GM23338 (cell line): ENCODE measurements at regions not wholly inside any gene's neighbourhood (a gene's known extent, or its start where the extent isn't known, plus 50 kb on each side); places are given as distances from the start of the nearest gene placed in this dataset.

Experiments
- ATAC-seq: fragments of 200-7000 bp; cut with Tn5 transposase; 3 replicates; pipeline ENCODE4 v1.9.1; 2020
- DNase-seq: peaks from one replicate; pipeline ENCODE4 v3.0.0-alpha.2; 2015; ENCODE audit warnings: low spot score
- H2AFZ ChIP-seq: fragments of 200-600 bp; sonication (generic); 2 replicates; pipeline ENCODE4 v1.8.0; 2016; ENCODE audit warnings: antibody characterized with exemption, mild to moderate bottlenecking, moderate library complexity
- H3F3A ChIP-seq: fragments of 200-600 bp; sonication (generic); replicated peaks from 2 replicates; pipeline ENCODE4 v1.8.0; 2017; ENCODE audit warnings: antibody characterized with exemption, mixed run types, low read depth
- H3K27ac ChIP-seq: fragments of 200-600 bp; sonication (generic); 2 replicates; pipeline ENCODE4 v1.6.1; 2016; ENCODE audit warnings: low read depth
- H3K27me3 ChIP-seq: fragments of 200-600 bp; sonication (generic); 2 replicates; pipeline ENCODE4 v1.8.0; 2016; ENCODE audit warnings: mild to moderate bottlenecking, mixed run types, moderate library complexity; ENCODE audit not compliant: insufficient read depth
- H3K36me3 ChIP-seq: fragments of 200-600 bp; sonication (generic); 2 replicates; pipeline ENCODE4 v1.8.0; 2016; ENCODE audit warnings: mild to moderate bottlenecking; ENCODE audit not compliant: insufficient read depth
- H3K4me1 ChIP-seq: fragments of 200-600 bp; sonication (generic); 2 replicates; pipeline ENCODE4 v1.8.0; 2016; ENCODE audit warnings: mild to moderate bottlenecking, moderate library complexity; ENCODE audit not compliant: insufficient read depth
- H3K4me2 ChIP-seq: fragments of 200-600 bp; sonication (generic); 2 replicates; pipeline ENCODE4 v1.7.1; 2017; ENCODE audit warnings: mixed run types
- H3K4me3 ChIP-seq: fragments of 200-600 bp; sonication (generic); 2 replicates; pipeline ENCODE4 v1.6.1; 2016; ENCODE audit warnings: mixed run types
- H3K79me2 ChIP-seq: fragments of 200-600 bp; sonication (generic); replicated peaks from 2 replicates; pipeline ENCODE4 v1.8.0; 2017; ENCODE audit warnings: mild to moderate bottlenecking; ENCODE audit not compliant: insufficient read depth
- H3K9me2 ChIP-seq: fragments of 200-600 bp; sonication (generic); 2 replicates; pipeline ENCODE4 v1.8.0; 2017; ENCODE audit not compliant: insufficient read depth
- H4K20me1 ChIP-seq: fragments of 200-600 bp; sonication (generic); replicated peaks from 2 replicates; pipeline ENCODE4 v1.8.0; 2017; ENCODE audit warnings: mild to moderate bottlenecking; ENCODE audit not compliant: insufficient read depth
- H3K27ac Mint-ChIP-seq: 2 replicates; pipeline ENCODE4 v1.8.0; 2020; ENCODE audit warnings: inconsistent platforms, mild to moderate bottlenecking, moderate library complexity, mixed read lengths
- H3K27me3 Mint-ChIP-seq: 3 replicates; pipeline ENCODE4 v1.8.0; 2022; ENCODE audit warnings: low read depth, mild to moderate bottlenecking, moderate library complexity, mixed read lengths, inconsistent platforms; ENCODE audit not compliant: insufficient read depth, poor library complexity
- H3K36me3 Mint-ChIP-seq: 3 replicates; pipeline ENCODE4 v1.8.0; 2021; ENCODE audit warnings: low read depth, mild to moderate bottlenecking, inconsistent platforms, moderate library complexity, mixed read lengths
- H3K4me1 Mint-ChIP-seq: 3 replicates; pipeline ENCODE4 v1.8.0; 2020; ENCODE audit warnings: mild to moderate bottlenecking, inconsistent platforms, mixed read lengths
- H3K4me3 Mint-ChIP-seq: 3 replicates; pipeline ENCODE4 v1.8.0; 2021; ENCODE audit warnings: moderate library complexity, mild to moderate bottlenecking, inconsistent platforms, mixed read lengths
- H3K9me3 Mint-ChIP-seq: 3 replicates; pipeline ENCODE4 v1.8.0; 2020; ENCODE audit warnings: moderate library complexity, mild to moderate bottlenecking, inconsistent platforms, mixed read lengths
- EZH2phosphoT487 ChIP-seq: fragments of 200-600 bp; sonication (generic); IDR thresholded peaks from one replicate; pipeline ENCODE4 v1.8.1; 2018; ENCODE audit warnings: antibody characterized with exemption; ENCODE audit not compliant: unreplicated experiment
- JUNB ChIP-seq: IDR thresholded peaks from one replicate; pipeline ENCODE4 v1.6.1; 2016; ENCODE audit warnings: antibody characterized with exemption; ENCODE audit not compliant: unreplicated experiment
- STAT1 ChIP-seq: IDR thresholded peaks from one replicate; pipeline ENCODE4 v1.6.1; 2016; ENCODE audit warnings: antibody characterized with exemption; ENCODE audit not compliant: unreplicated experiment
- TF ChIP-seq, protein P1 (sequence below): fragments of 250-450 bp; sonication (Bioruptor Pico); IDR thresholded peaks from 2 replicates; pipeline ENCODE4 v1.5.0; 2020; ENCODE audit warnings: mild to moderate bottlenecking, moderate library complexity
- TF ChIP-seq, protein P2 (sequence below), 2 experiments: fragments of 200-600 bp in 1 of 2; sonication (generic) in 1 of 2; conservative IDR thresholded peaks; 2 replicates each; pipeline versions ENCODE4 v1.5.1 to v1.6.1; 2016 to 2017; ENCODE audit warnings: antibody characterized with exemption in 2 of 2, low read depth in 2 of 2, mild to moderate bottlenecking in 2 of 2, moderate library complexity in 1 of 2

DNA sequence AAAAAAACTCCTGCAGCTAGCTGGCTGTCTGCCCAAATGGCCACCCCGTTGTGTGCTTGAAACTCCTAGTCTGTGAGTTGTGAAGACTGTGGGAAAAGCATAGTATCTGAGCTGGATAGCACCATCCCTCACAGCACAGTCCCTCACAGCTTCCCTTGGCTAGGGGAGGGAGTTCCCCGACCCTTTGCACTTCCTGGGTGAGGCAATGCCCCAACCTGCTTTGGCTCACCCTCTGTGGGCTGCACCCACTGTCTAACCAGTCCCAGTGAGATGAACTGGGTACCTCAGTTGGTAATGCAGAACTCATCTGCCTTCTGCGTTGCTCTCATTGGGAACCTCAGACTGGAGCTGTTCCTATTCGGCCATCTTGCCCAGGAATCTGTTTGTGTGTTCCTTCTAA is 260.6 kb upstream of the STXBP5 start:
- no peak for TF ChIP-seq STAT1
- TF ChIP-seq, protein P1, sequence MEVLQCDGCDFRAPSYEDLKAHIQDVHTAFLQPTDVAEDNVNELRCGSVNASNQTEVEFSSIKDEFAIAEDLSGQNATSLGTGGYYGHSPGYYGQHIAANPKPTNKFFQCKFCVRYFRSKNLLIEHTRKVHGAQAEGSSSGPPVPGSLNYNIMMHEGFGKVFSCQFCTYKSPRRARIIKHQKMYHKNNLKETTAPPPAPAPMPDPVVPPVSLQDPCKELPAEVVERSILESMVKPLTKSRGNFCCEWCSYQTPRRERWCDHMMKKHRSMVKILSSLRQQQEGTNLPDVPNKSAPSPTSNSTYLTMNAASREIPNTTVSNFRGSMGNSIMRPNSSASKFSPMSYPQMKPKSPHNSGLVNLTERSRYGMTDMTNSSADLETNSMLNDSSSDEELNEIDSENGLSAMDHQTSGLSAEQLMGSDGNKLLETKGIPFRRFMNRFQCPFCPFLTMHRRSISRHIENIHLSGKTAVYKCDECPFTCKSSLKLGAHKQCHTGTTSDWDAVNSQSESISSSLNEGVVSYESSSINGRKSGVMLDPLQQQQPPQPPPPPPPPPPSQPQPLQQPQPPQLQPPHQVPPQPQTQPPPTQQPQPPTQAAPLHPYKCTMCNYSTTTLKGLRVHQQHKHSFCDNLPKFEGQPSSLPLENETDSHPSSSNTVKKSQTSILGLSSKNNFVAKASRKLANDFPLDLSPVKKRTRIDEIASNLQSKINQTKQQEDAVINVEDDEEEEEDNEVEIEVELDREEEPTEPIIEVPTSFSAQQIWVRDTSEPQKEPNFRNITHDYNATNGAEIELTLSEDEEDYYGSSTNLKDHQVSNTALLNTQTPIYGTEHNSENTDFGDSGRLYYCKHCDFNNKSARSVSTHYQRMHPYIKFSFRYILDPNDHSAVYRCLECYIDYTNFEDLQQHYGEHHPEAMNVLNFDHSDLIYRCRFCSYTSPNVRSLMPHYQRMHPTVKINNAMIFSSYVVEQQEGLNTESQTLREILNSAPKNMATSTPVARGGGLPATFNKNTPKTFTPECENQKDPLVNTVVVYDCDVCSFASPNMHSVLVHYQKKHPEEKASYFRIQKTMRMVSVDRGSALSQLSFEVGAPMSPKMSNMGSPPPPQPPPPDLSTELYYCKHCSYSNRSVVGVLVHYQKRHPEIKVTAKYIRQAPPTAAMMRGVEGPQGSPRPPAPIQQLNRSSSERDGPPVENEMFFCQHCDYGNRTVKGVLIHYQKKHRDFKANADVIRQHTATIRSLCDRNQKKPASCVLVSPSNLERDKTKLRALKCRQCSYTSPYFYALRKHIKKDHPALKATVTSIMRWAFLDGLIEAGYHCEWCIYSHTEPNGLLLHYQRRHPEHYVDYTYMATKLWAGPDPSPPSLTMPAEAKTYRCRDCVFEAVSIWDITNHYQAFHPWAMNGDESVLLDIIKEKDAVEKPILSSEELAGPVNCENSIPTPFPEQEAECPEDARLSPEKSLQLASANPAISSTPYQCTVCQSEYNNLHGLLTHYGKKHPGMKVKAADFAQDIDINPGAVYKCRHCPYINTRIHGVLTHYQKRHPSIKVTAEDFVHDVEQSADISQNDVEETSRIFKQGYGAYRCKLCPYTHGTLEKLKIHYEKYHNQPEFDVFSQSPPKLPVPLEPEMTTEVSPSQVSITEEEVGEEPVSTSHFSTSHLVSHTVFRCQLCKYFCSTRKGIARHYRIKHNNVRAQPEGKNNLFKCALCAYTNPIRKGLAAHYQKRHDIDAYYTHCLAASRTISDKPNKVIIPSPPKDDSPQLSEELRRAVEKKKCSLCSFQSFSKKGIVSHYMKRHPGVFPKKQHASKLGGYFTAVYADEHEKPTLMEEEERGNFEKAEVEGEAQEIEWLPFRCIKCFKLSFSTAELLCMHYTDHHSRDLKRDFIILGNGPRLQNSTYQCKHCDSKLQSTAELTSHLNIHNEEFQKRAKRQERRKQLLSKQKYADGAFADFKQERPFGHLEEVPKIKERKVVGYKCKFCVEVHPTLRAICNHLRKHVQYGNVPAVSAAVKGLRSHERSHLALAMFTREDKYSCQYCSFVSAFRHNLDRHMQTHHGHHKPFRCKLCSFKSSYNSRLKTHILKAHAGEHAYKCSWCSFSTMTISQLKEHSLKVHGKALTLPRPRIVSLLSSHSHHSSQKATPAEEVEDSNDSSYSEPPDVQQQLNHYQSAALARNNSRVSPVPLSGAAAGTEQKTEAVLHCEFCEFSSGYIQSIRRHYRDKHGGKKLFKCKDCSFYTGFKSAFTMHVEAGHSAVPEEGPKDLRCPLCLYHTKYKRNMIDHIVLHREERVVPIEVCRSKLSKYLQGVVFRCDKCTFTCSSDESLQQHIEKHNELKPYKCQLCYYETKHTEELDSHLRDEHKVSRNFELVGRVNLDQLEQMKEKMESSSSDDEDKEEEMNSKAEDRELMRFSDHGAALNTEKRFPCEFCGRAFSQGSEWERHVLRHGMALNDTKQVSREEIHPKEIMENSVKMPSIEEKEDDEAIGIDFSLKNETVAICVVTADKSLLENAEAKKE (CRISPR knock-in tag), result no peak
- TF ChIP-seq EZH2phosphoT487, result no peak
- no peak for TF ChIP-seq JUNB
- TF ChIP-seq, protein P2, sequence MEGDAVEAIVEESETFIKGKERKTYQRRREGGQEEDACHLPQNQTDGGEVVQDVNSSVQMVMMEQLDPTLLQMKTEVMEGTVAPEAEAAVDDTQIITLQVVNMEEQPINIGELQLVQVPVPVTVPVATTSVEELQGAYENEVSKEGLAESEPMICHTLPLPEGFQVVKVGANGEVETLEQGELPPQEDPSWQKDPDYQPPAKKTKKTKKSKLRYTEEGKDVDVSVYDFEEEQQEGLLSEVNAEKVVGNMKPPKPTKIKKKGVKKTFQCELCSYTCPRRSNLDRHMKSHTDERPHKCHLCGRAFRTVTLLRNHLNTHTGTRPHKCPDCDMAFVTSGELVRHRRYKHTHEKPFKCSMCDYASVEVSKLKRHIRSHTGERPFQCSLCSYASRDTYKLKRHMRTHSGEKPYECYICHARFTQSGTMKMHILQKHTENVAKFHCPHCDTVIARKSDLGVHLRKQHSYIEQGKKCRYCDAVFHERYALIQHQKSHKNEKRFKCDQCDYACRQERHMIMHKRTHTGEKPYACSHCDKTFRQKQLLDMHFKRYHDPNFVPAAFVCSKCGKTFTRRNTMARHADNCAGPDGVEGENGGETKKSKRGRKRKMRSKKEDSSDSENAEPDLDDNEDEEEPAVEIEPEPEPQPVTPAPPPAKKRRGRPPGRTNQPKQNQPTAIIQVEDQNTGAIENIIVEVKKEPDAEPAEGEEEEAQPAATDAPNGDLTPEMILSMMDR (conservative IDR thresholded peaks at IDR 0.05; ENCODE audit: low read depth in 2 of 2), result no peak
- Histone ChIP-seq H3K4me3 (no peak overlapping the region), H2AFZ (no peak overlapping the region)

More for the DNA sequence above, 260.6 kb upstream of the STXBP5 start:
- no peak overlapping the region for H3K4me2 ChIP-seq
- H3F3A ChIP-seq, result no peaks in the 10 kb centered on the region
- DNase-seq (no peak), ATAC-seq (no peak)
- H4K20me1 ChIP-seq, result no peaks in the 10 kb centered on the region
- H3K36me3 ChIP-seq, result no peaks in the 10 kb centered on the region
- H3K9me2 ChIP-seq, result no peaks in the 10 kb centered on the region; the same call in 1 of the 2 replicates
- no peaks in the 10 kb centered on the region for H3K27me3 ChIP-seq
- Mint-ChIP-seq H3K27me3 (no peaks in the 10 kb centered on the region), H3K27ac (no peak overlapping the region), H3K4me3 (no peak overlapping the region), H3K4me1 (no peaks in the 10 kb centered on the region), H3K36me3 (peaks cover 4% of the 10 kb centered on the region; the same call in 1 of the 3 replicates), H3K9me3 (peaks cover 18% of the 10 kb centered on the region)
- no peaks in the 10 kb centered on the region for H3K79me2 ChIP-seq
- no peaks in the 10 kb centered on the region for H3K4me1 ChIP-seq
- H3K27ac ChIP-seq, result no peak overlapping the region
